HEK293 (cell line): ENCODE measurements at regions not wholly inside any gene's neighbourhood (a gene's known extent, or its start where the extent isn't known, plus 50 kb on each side); places are given as distances from the start of the nearest gene placed in this dataset.

Source experiments
- CTCF ChIA-PET: fragments of 350-600 bp; formaldehyde crosslinking; extraction: SDS; loops from one replicate; lab custom pipeline; 2021; ENCODE audit warnings: antibody characterized with exemption; lab: Yijun Ruan, JAX
- POLR2A ChIA-PET: fragments of 300-600 bp; formaldehyde crosslinking; extraction: SDS; loops from one replicate; lab custom pipeline; 2020; ENCODE audit warnings: antibody characterized with exemption, inconsistent platforms; lab: Yijun Ruan, JAX
- H3K27ac ChIP-seq: fragments of 200-500 bp; sonication (Bioruptor generic); 2 replicates; pipeline ENCODE4 v1.5.1; 2014; ENCODE audit warnings: low read depth, low read length, control low read depth, inconsistent platforms; ENCODE audit errors: extremely low read depth
- H3K36me3 ChIP-seq, 2 experiments: fragments of 200-500 bp in 1 of 2; sonication (Bioruptor generic) in 1 of 2; 1 replicate in 1 of 2; 2 replicates in 1 of 2; pipeline ENCODE4 v1.5.1; 2014 to 2017; ENCODE audit warnings: inconsistent platforms in 2 of 2, low read length in 2 of 2; ENCODE audit not compliant: control insufficient read depth in 2 of 2, insufficient read depth in 1 of 2
- H3K4me1 ChIP-seq: fragments of 200-500 bp; sonication (Bioruptor generic); 2 replicates; pipeline ENCODE4 v1.5.1; 2014; ENCODE audit warnings: mild to moderate bottlenecking, low read length, inconsistent platforms; ENCODE audit not compliant: control insufficient read depth, insufficient read depth
- H3K4me3 ChIP-seq: 2 replicates; pipeline ENCODE4 v1.5.1; 2011; ENCODE audit warnings: low read depth, mild to moderate bottlenecking, control low read depth, low read length, moderate library complexity
- H3K9me3 ChIP-seq: fragments of 200-500 bp; sonication (Bioruptor generic); 2 replicates; pipeline ENCODE4 v1.5.1; 2014; ENCODE audit warnings: low read depth, low read length, inconsistent platforms; ENCODE audit not compliant: control insufficient read depth, insufficient read depth
- KLF9 ChIP-seq: fragments of 450-650 bp; formaldehyde crosslinking; IDR thresholded peaks from 2 replicates; pipeline ENCODE4 v1.5.1; 2016; ENCODE audit warnings: missing biosample characterization, missing genetic modification characterization, low read depth
- REPIN1 ChIP-seq: fragments of 450-650 bp; formaldehyde crosslinking; IDR thresholded peaks from 2 replicates; pipeline ENCODE4 v1.5.1; 2017; ENCODE audit warnings: missing biosample characterization, missing genetic modification characterization, low read depth
- ZEB2 ChIP-seq: fragments of 450-650 bp; formaldehyde crosslinking; IDR thresholded peaks from 2 replicates; pipeline ENCODE4 v1.5.1; 2016; ENCODE audit warnings: missing biosample characterization, missing genetic modification characterization
- ZFP3 ChIP-seq: fragments of 450-650 bp; formaldehyde crosslinking; IDR thresholded peaks from 2 replicates; pipeline ENCODE4 v1.5.1; 2016; ENCODE audit warnings: low read depth, missing biosample characterization, missing genetic modification characterization
- ZNF184 ChIP-seq: fragments of 450-650 bp; IDR thresholded peaks from 2 replicates; pipeline ENCODE4 v1.5.1; 2018; ENCODE audit warnings: missing biosample characterization, mild to moderate bottlenecking, missing genetic modification characterization
- ZNF248 ChIP-seq: fragments of 450-650 bp; formaldehyde crosslinking; IDR thresholded peaks from 2 replicates; pipeline ENCODE4 v1.5.1; 2017; ENCODE audit warnings: missing biosample characterization, missing genetic modification characterization
- ZNF302 ChIP-seq: fragments of 450-650 bp; formaldehyde crosslinking; IDR thresholded peaks from 2 replicates; pipeline ENCODE4 v1.5.1; 2016; ENCODE audit warnings: missing biosample characterization, missing genetic modification characterization, low read depth
- ZNF335 ChIP-seq: fragments of 450-650 bp; formaldehyde crosslinking; conservative IDR thresholded peaks from 2 replicates; pipeline ENCODE4 v1.5.1; 2016; ENCODE audit warnings: missing biosample characterization, missing genetic modification characterization
- ZNF391 ChIP-seq: fragments of 450-650 bp; formaldehyde crosslinking; IDR thresholded peaks from 2 replicates; pipeline ENCODE4 v1.5.1; 2016; ENCODE audit warnings: low read depth, missing biosample characterization, missing genetic modification characterization, borderline replicate concordance
- ZNF530 ChIP-seq: fragments of 450-650 bp; formaldehyde crosslinking; IDR thresholded peaks from 2 replicates; pipeline ENCODE4 v1.5.1; 2016; ENCODE audit warnings: low read depth, missing biosample characterization, missing genetic modification characterization
- ZNF585B ChIP-seq: fragments of 450-650 bp; formaldehyde crosslinking; IDR thresholded peaks from 2 replicates; pipeline ENCODE4 v1.5.1; 2016; ENCODE audit warnings: missing biosample characterization, missing genetic modification characterization
- ZSCAN30 ChIP-seq: fragments of 450-650 bp; IDR thresholded peaks from 2 replicates; pipeline ENCODE4 v1.5.1; 2018; ENCODE audit warnings: missing biosample characterization, mild to moderate bottlenecking, missing genetic modification characterization, moderate library complexity
- TF ChIP-seq, protein P1 (sequence below): fragments of 450-650 bp; formaldehyde crosslinking; IDR thresholded peaks from 2 replicates; pipeline ENCODE4 v1.5.1; 2016; ENCODE audit warnings: missing biosample characterization, missing genetic modification characterization
- TF ChIP-seq, protein P2 (sequence below): fragments of 450-650 bp; formaldehyde crosslinking; IDR thresholded peaks from 2 replicates; pipeline ENCODE4 v1.5.1; 2016; ENCODE audit warnings: missing biosample characterization, missing genetic modification characterization
- TF ChIP-seq, protein P3 (sequence below): fragments of 450-650 bp; formaldehyde crosslinking; IDR thresholded peaks from 2 replicates; pipeline ENCODE4 v1.5.1; 2017; ENCODE audit warnings: missing biosample characterization, missing genetic modification characterization

DNA sequence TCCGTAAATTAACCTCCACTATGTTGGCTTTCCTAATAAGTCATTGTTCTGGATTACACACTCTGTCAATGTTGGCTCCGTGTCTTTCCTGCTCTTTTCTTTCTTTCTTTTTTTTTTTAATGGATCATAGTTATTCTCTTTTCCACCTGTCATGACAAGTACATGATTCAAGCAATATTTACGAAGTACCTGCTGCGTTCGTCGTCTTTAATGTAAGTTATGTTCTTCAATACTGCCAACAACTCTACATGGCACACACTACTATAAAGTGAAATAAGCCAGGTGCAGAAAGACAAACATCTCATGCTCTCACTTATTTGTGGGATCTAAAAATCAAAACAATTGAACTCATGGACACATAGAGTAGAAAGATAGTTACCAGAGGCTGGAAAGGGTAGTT is 239.1 kb downstream of the SCG2 start (continued):
- TF ChIP-seq ZNF248 (no peak), ZNF302 (tag by site-specific recombination) (no peak), ZEB2 (tag by site-specific recombination) (no peak)

DNA sequence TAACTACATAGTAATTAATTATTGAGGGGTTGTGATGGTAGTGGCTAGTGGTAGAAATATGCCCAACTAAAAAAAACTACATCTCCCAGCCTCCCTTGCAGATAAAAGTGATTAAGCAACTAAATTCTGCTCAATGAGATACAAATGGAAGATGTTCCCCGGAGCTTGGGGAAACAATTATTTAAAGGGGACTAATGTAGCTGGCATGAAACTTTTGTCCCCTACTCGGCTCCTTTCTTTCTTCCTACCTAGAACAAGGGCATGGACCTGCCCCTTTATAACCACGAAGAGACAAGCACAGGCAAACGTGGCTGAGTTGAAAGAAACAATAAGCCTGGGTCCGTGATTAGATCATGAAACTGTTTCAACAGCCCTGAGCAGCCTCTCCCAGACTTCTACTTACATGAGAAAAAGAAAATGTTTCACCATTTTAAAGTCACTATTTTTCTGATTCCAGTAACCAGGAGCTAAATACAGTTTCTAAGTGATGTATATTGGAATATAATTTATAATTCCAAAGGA is 236.9 kb downstream of the SCG2 start:
- H3K27ac ChIP-seq, result no peak overlapping the region
- ChIA-PET POLR2A (no interaction called here), CTCF (no interaction called here)
- no peaks in the 10 kb centered on the region for H3K4me1 ChIP-seq
- no peaks in the 10 kb centered on the region for H3K9me3 ChIP-seq
- H3K36me3 ChIP-seq, result no peaks in the 10 kb centered on the region
- TF ChIP-seq ZNF184 (tag by site-specific recombination) (no peak), ZNF335 (tag by site-specific recombination) (peak; percentile 61)
- TF ChIP-seq, protein P1, sequence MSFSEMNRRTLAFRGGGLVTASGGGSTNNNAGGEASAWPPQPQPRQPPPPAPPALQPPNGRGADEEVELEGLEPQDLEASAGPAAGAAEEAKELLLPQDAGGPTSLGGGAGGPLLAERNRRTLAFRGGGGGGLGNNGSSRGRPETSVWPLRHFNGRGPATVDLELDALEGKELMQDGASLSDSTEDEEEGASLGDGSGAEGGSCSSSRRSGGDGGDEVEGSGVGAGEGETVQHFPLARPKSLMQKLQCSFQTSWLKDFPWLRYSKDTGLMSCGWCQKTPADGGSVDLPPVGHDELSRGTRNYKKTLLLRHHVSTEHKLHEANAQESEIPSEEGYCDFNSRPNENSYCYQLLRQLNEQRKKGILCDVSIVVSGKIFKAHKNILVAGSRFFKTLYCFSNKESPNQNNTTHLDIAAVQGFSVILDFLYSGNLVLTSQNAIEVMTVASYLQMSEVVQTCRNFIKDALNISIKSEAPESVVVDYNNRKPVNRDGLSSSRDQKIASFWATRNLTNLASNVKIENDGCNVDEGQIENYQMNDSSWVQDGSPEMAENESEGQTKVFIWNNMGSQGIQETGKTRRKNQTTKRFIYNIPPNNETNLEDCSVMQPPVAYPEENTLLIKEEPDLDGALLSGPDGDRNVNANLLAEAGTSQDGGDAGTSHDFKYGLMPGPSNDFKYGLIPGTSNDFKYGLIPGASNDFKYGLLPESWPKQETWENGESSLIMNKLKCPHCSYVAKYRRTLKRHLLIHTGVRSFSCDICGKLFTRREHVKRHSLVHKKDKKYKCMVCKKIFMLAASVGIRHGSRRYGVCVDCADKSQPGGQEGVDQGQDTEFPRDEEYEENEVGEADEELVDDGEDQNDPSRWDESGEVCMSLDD, result no peak
- H3K4me3 ChIP-seq, result no peak overlapping the region

DNA sequence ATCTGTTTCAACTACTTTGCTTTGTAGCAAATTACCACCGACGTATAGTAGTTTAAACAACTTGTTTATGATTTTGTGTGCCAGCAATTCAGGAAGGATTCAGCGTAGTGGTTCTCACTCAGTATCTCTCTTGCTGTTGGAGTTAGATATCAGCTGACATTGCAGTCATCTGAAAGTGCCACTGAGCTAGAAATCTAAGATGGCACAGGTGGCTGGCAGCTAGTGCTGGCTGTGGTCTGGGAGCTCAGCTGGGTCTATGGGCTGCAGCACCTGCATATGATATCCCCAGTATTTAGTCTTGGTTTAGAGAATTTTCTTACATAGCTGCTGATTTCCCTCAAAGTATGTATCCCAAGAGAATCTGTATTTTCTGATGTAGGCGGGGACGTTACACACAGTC is 235.6 kb downstream of the SCG2 start:
- Histone ChIP-seq H3K27ac (no peak overlapping the region), H3K4me1 (no peaks in the 10 kb centered on the region), H3K9me3 (no peaks in the 10 kb centered on the region), H3K36me3 (no peaks in the 10 kb centered on the region), H3K4me3 (no peak overlapping the region)
- POLR2A ChIA-PET, result no interaction called here
- CTCF ChIA-PET, result no interaction called here
- TF ChIP-seq ZNF585B (tag by site-specific recombination), result no peak
- no peak for TF ChIP-seq REPIN1 (tag by site-specific recombination)
- TF ChIP-seq, protein P2, sequence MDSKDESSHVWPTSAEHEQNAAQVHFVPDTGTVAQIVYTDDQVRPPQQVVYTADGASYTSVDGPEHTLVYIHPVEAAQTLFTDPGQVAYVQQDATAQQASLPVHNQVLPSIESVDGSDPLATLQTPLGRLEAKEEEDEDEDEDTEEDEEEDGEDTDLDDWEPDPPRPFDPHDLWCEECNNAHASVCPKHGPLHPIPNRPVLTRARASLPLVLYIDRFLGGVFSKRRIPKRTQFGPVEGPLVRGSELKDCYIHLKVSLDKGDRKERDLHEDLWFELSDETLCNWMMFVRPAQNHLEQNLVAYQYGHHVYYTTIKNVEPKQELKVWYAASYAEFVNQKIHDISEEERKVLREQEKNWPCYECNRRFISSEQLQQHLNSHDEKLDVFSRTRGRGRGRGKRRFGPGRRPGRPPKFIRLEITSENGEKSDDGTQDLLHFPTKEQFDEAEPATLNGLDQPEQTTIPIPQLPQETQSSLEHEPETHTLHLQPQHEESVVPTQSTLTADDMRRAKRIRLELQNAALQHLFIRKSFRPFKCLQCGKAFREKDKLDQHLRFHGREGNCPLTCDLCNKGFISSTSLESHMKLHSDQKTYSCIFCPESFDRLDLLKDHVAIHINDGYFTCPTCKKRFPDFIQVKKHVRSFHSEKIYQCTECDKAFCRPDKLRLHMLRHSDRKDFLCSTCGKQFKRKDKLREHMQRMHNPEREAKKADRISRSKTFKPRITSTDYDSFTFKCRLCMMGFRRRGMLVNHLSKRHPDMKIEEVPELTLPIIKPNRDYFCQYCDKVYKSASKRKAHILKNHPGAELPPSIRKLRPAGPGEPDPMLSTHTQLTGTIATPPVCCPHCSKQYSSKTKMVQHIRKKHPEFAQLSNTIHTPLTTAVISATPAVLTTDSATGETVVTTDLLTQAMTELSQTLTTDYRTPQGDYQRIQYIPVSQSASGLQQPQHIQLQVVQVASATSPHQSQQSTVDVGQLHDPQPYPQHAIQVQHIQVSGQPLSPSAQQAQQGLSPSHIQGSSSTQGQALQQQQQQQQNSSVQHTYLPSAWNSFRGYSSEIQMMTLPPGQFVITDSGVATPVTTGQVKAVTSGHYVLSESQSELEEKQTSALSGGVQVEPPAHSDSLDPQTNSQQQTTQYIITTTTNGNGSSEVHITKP (tag by site-specific recombination), result no peak
- no peak for TF ChIP-seq KLF9 (tag by site-specific recombination)
- no peak for TF ChIP-seq ZNF391 (tag by site-specific recombination)
- TF ChIP-seq ZSCAN30 (tag by site-specific recombination), result no peak
- no peak for TF ChIP-seq ZFP3 (tag by site-specific recombination)
- TF ChIP-seq, protein P3, sequence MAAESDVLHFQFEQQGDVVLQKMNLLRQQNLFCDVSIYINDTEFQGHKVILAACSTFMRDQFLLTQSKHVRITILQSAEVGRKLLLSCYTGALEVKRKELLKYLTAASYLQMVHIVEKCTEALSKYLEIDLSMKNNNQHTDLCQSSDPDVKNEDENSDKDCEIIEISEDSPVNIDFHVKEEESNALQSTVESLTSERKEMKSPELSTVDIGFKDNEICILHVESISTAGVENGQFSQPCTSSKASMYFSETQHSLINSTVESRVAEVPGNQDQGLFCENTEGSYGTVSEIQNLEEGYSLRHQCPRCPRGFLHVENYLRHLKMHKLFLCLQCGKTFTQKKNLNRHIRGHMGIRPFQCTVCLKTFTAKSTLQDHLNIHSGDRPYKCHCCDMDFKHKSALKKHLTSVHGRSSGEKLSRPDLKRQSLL (tag by site-specific recombination), result no peak
- no peak for TF ChIP-seq ZNF530
